Smooth muscle cell (in vitro differentiated cells): ENCODE measurements at regions not wholly inside any gene's neighbourhood (a gene's known extent, or its start where the extent isn't known, plus 50 kb on each side); places are given as distances from the start of the nearest gene placed in this dataset.

Source experiments
- DNase-seq: peaks from one replicate; lab custom pipeline; 2025; ENCODE audit not compliant: unreplicated experiment; lab: John Stamatoyannopoulos, UW
- H2AFZ ChIP-seq: fragments of 200-600 bp; sonication (generic); 2 replicates; pipeline ENCODE4 v1.6.0; 2016; ENCODE audit warnings: antibody characterized with exemption, low read depth, mild to moderate bottlenecking
- H3F3A ChIP-seq: fragments of 200-600 bp; sonication (generic); 2 replicates; pipeline ENCODE4 v1.6.0; 2017; ENCODE audit warnings: antibody characterized with exemption, low read depth
- H3K27ac ChIP-seq: fragments of 200-600 bp; sonication (generic); 2 replicates; pipeline ENCODE4 v1.5.1; 2016; ENCODE audit warnings: low read depth, mild to moderate bottlenecking
- H3K27me3 ChIP-seq: fragments of 200-600 bp; sonication (generic); 2 replicates; pipeline ENCODE4 v1.6.1; 2016; ENCODE audit warnings: low read depth, mild to moderate bottlenecking
- H3K36me3 ChIP-seq: fragments of 200-600 bp; sonication (generic); 2 replicates; pipeline ENCODE4 v1.5.1; 2016; ENCODE audit warnings: low read depth
- H3K4me1 ChIP-seq: fragments of 200-600 bp; sonication (generic); 2 replicates; pipeline ENCODE4 v1.5.1; 2016; ENCODE audit warnings: low read depth
- H3K4me2 ChIP-seq: fragments of 200-600 bp; sonication (generic); 2 replicates; pipeline ENCODE4 v1.6.0; 2016; ENCODE audit warnings: mild to moderate bottlenecking
- H3K4me3 ChIP-seq: fragments of 200-600 bp; sonication (generic); 2 replicates; pipeline ENCODE4 v1.5.1; 2016; ENCODE audit warnings: mild to moderate bottlenecking
- H3K79me2 ChIP-seq: fragments of 200-600 bp; sonication (generic); 2 replicates; pipeline ENCODE4 v1.6.0; 2016; ENCODE audit warnings: low read depth, mild to moderate bottlenecking
- H3K9ac ChIP-seq: fragments of 200-600 bp; sonication (generic); 2 replicates; pipeline ENCODE4 v1.6.0; 2016; ENCODE audit warnings: low read depth
- H3K9me3 ChIP-seq: fragments of 200-600 bp; sonication (generic); replicated peaks from 2 replicates; pipeline ENCODE4 v1.5.1; 2016; ENCODE audit warnings: low read depth
- H4K20me1 ChIP-seq: fragments of 200-600 bp; sonication (generic); 2 replicates; pipeline ENCODE4 v1.6.0; 2016; ENCODE audit warnings: low read depth
- CTCF ChIP-seq: fragments of 200-600 bp; sonication (generic); IDR thresholded peaks from 2 replicates; pipeline ENCODE4 v1.5.1; 2017; ENCODE audit warnings: borderline replicate concordance, mild to moderate bottlenecking, antibody characterized with exemption; ENCODE audit not compliant: insufficient read depth, poor library complexity, severe bottlenecking
- WGBS: methylation state at CpG from one replicate; pipeline ENCODE4 v1.1.7; 2016; ENCODE audit warnings: low lambda C conversion rate; 5-methylcytosine and 5-hydroxymethylcytosine counted together

GRCh38 chr9:129242191-129242941 lies 64.3 kb upstream of the IER5L start:
- H4K20me1 ChIP-seq = no peaks in the 10 kb centered on the region
- no peaks in the 10 kb centered on the region for H3K79me2 ChIP-seq
- peaks cover 8% of the 10 kb centered on the region for H3F3A ChIP-seq
- no peak overlapping the region for H3K9ac ChIP-seq
- 95% methylated on average over 15 of the region's 15 CpGs for WGBS
- no peak overlapping the region for H3K4me2 ChIP-seq
- H3K4me3 ChIP-seq = no peak overlapping the region
- H3K36me3 ChIP-seq = no peaks in the 10 kb centered on the region
- no peak for TF ChIP-seq CTCF
- DNase-seq = no peak
- no peaks in the 10 kb centered on the region for H3K9me3 ChIP-seq
- H3K27ac ChIP-seq = no peak overlapping the region
- H2AFZ ChIP-seq = no peak overlapping the region
- H3K27me3 ChIP-seq = no peaks in the 10 kb centered on the region
- peaks cover 2% of the 10 kb centered on the region for H3K4me1 ChIP-seq

GRCh38 chr9:129241725-129242124 lies 63.7 kb upstream of the IER5L start:
- H3K4me2 ChIP-seq = no peak overlapping the region
- H3K4me3 ChIP-seq = no peak overlapping the region
- TF ChIP-seq CTCF = no peak
- H3K9ac ChIP-seq = no peak overlapping the region
- no peaks in the 10 kb centered on the region for H4K20me1 ChIP-seq
- WGBS = 96% methylated on average over 2 of the region's 2 CpGs
- H3F3A ChIP-seq = peaks cover 8% of the 10 kb centered on the region
- DNase-seq = no peak
- no peak overlapping the region for H2AFZ ChIP-seq
- no peaks in the 10 kb centered on the region for H3K36me3 ChIP-seq
- no peaks in the 10 kb centered on the region for H3K9me3 ChIP-seq
- no peaks in the 10 kb centered on the region for H3K79me2 ChIP-seq
- H3K4me1 ChIP-seq = peaks cover 8% of the 10 kb centered on the region
- H3K27me3 ChIP-seq = no peaks in the 10 kb centered on the region
- H3K27ac ChIP-seq = no peak overlapping the region

- Histone ChIP-seq H4K20me1 (no peaks in the 10 kb centered on the region), H3K4me2 (no peak overlapping the region), H2AFZ (no peak overlapping the region), H3K9ac (no peak overlapping the region), H3K27ac (no peak overlapping the region), H3K27me3 (no peaks in the 10 kb centered on the region), H3K4me1 (peaks cover 9% of the 10 kb centered on the region), H3F3A (peaks cover 8% of the 10 kb centered on the region), H3K79me2 (no peaks in the 10 kb centered on the region), H3K4me3 (no peak overlapping the region), H3K36me3 (no peaks in the 10 kb centered on the region), H3K9me3 (no peaks in the 10 kb centered on the region)
- 94% methylated on average over 3 of the region's 3 CpGs for WGBS
- no peak for DNase-seq
- no peak for TF ChIP-seq CTCF
Measured at GRCh38 chr9:129240581-129241211, 62.6 kb upstream of the IER5L start.

- DNase-seq = no peak
- Histone ChIP-seq H3K9me3 (no peaks in the 10 kb centered on the region), H3K4me3 (no peak overlapping the region), H3K79me2 (no peaks in the 10 kb centered on the region), H3K4me1 (peaks cover 9% of the 10 kb centered on the region), H3K36me3 (no peaks in the 10 kb centered on the region), H2AFZ (no peak overlapping the region), H3F3A (peaks cover 8% of the 10 kb centered on the region), H3K27me3 (no peaks in the 10 kb centered on the region), H4K20me1 (no peaks in the 10 kb centered on the region), H3K27ac (no peak overlapping the region), H3K4me2 (no peak overlapping the region), H3K9ac (no peak overlapping the region)
- TF ChIP-seq CTCF = no peak
- WGBS = 94% methylated on average over 10 of the region's 10 CpGs
Measured at GRCh38 chr9:129239946-129240490, 62.0 kb upstream of the IER5L start.
